RWPE1 (cell line): ENCODE measurements at regions not wholly inside any gene's neighbourhood (a gene's known extent, or its start where the extent isn't known, plus 50 kb on each side); places are given as distances from the start of the nearest gene placed in this dataset.

ENCODE experiments used
- CTCF ChIA-PET: fragments of 350-600 bp; sonication (Branson Sonifier 250); formaldehyde crosslinking; extraction: SDS; loops from one replicate; lab custom pipeline; 2021; lab: Yijun Ruan, JAX
- POLR2A ChIA-PET: fragments of 400-600 bp; formaldehyde crosslinking; extraction: SDS; loops from one replicate; lab custom pipeline; 2020; ENCODE audit warnings: antibody characterized with exemption; ENCODE audit not compliant: low non-redundant PET; lab: Yijun Ruan, JAX
- DNase-seq: peaks from one replicate; pipeline ENCODE4 v3.0.0; 2012; ENCODE audit warnings: low spot score
- H3K27ac ChIP-seq: fragments of 450-650 bp; 2 replicates; pipeline ENCODE4 v1.5.1; 2017
- TF ChIP-seq, protein P1 (sequence below): fragments of 450-650 bp; conservative IDR thresholded peaks from 2 replicates; pipeline ENCODE4 v1.5.1; 2017; ENCODE audit warnings: low read depth, mild to moderate bottlenecking

DNA sequence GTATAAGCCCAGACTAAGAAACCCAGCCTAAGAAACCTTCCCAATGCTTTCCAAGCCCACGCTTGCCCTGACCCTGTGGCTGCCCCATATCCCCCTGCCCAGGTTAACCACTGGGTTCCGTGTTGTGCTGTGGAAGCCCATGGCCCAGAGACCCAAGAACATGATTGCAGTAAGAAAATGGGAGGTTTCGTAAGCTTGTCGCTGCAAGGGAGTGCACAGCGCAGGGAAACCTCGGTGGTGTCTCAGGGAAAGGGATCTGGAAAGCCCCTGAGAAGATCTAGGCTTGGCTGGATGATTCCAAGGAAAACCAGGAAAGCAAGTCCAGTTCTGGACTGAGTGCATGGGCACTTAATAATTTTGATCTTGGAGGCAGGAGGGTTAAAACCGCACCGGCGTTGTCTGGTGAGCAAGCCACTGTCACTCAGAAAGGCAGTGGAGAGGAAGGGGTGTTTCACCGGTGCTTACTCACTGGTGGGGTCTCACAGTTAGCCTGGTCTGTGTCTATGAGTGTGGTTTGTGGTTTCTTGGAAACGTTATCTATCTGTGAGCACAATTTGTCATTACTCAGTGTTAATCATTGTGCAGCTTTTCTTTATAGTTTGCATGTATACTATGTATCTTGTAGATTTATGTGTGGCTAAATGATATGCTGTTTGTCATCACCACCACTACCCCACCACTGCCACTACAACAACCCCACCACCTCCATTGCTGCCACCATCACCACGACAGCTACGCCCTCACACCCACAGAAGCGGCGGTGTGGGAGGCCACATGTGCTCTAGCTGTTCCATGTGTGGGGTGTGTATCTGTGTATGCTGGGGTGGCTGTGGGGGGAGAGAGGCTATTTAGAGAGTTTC is 53.3 kb upstream of the PRDM11 start:
- POLR2A ChIA-PET: no interaction called here
- peak overlapping the region; percentile 74 for H3K27ac ChIP-seq
- TF ChIP-seq, protein P1, sequence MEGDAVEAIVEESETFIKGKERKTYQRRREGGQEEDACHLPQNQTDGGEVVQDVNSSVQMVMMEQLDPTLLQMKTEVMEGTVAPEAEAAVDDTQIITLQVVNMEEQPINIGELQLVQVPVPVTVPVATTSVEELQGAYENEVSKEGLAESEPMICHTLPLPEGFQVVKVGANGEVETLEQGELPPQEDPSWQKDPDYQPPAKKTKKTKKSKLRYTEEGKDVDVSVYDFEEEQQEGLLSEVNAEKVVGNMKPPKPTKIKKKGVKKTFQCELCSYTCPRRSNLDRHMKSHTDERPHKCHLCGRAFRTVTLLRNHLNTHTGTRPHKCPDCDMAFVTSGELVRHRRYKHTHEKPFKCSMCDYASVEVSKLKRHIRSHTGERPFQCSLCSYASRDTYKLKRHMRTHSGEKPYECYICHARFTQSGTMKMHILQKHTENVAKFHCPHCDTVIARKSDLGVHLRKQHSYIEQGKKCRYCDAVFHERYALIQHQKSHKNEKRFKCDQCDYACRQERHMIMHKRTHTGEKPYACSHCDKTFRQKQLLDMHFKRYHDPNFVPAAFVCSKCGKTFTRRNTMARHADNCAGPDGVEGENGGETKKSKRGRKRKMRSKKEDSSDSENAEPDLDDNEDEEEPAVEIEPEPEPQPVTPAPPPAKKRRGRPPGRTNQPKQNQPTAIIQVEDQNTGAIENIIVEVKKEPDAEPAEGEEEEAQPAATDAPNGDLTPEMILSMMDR: no peak
- CTCF ChIA-PET: interaction anchor here (1.0 kb wide), 1 partner anchor 157 kb away, joined by 3 read pairs; no protein-coding TSS in a partner anchor
- DNase-seq: no peak

DNA sequence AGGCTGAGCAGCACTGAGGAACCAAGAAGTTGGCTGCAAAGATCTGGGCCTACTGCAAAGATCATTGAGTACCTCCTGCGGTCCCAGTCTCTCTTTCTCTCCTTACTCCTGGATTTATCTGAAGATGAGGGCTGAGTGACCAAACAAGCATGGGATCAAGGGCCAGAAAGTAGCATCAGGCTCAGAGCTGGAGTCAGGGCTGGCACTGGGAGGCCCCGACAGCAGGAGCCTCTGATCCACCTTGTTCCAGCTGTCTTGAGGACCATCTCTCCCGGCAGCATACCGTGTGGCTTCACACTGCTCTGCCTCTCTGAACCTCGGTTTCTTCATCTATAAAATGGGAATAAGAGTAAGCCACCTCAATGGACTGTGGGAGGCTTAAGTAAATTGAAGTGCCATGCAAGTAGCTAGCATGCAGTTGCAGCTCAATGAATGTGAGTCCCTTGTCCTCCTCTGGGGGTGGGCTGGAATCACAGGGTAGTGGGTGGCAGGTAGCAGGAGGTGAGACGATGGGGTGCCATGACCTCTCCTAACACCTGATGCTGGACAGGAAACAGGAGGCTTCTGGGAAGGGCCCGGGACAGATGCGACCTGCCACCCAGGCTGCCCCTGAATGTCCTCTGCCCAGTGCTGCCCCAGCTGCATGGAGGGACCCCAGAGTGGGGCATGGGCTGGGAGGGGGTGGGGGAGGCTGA is 52.5 kb upstream of the PRDM11 start:
- H3K27ac ChIP-seq: peak overlapping the region; percentile 74
- TF ChIP-seq, protein P1: no peak
- DNase-seq: no peak
- POLR2A ChIA-PET: no interaction called here
- CTCF ChIA-PET: interaction anchor here (0.6 kb wide), 1 partner anchor 11 kb away, joined by 3 read pairs; no protein-coding TSS in a partner anchor

DNA sequence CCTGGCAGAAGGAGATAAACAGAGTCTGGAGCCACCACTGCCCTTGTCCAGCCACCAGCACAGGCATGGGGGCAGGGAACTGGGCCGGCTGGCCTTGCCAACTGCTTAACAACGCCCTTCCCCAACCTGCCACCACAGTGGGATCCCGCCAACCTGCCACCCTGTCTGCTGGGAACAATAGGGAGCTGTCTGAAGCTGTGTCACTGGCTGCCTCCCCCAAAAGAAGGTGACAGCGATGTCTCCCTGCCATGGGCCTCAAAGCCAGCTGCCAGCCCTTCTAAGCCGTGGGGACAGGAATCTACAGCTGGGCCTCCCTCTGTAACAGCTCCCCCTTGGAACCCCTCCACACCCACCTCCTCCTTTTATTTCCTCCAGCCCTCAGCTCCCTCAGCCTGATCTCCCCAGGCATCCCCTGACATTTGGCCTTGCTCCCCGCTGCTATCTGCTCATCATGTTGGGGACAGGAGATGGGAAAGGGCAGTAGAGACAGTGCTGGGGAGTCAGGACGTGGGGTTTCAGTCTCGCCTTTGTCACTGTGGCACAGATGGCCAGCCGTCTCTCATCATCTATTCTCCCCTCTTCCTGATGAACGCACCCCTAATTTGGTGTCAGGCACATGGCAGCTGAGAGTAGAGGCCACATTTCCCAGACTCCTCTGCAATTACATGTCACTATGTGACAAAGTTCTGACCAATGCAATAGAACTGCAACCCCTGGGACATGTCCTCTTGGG is 51.3 kb upstream of the PRDM11 start:
- H3K27ac ChIP-seq: peak overlapping the region; percentile 37; the same call in 1 of the 2 replicates
- no peak for DNase-seq
- ChIA-PET POLR2A (no interaction called here), CTCF (interaction anchor here (0.6 to 0.8 kb wide), 2 partner anchors 10 to 159 kb away, joined by 3 read pairs; no protein-coding TSS in a partner anchor)
- TF ChIP-seq, protein P1: no peak

DNA sequence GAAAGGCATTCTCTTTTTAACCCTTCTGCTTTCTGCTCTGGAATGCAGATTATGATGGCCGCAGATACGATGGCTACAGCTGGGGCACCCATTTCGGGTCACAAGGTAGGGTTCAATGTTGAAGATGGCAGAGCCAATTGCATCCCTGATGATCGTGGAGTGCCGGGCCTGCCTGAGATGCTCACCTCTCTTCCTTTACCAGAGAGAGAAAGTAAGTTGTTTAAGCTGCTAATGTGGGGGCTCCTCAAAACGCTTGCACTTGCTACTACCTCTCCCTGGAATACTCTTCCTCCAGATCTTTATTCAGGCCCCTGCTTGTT is 50.8 kb upstream of the PRDM11 start:
- no peak overlapping the region; the same call in 1 of the 2 replicates for H3K27ac ChIP-seq
- DNase-seq: no peak
- POLR2A ChIA-PET: no interaction called here
- CTCF ChIA-PET: interaction anchor here (0.8 kb wide), 1 partner anchor 159 kb away, joined by 3 read pairs; no protein-coding TSS in a partner anchor
- TF ChIP-seq, protein P1: no peak

DNA sequence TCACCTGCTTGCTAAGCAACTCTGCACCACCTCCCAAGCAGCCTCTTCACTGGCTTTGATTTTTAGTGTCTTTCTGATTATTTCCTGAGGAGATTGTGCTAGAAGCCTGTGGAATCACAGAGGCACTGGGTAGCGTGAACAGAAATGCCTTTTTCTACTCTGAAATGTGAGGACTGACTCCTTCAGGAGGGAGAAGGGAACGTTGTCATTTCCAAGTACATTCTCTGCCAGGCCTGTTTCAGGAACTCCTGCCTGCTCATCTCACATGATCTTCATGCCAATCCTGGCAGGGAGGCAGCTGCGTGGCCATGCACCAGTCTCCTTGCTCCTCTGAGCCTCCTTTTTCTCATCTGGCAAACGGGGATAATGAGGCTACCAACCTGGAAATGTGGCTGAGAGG is 49.8 kb upstream of the PRDM11 start:
- CTCF ChIA-PET: interaction anchor here (1.1 to 12.7 kb wide), 2 partner anchors 164 to 236 kb away, joined by 3 to 407 read pairs; no protein-coding TSS in a partner anchor
- H3K27ac ChIP-seq: peak overlapping the region; percentile 55
- TF ChIP-seq, protein P1: no peak
- no peak for DNase-seq
- POLR2A ChIA-PET: no interaction called here
